HEK293 (cell line): ENCODE measurements at regions not wholly inside any gene's neighbourhood (a gene's known extent, or its start where the extent isn't known, plus 50 kb on each side); places are given as distances from the start of the nearest gene placed in this dataset.

ENCODE experiments used
- CTCF ChIA-PET: fragments of 350-600 bp; formaldehyde crosslinking; extraction: SDS; loops from one replicate; lab custom pipeline; 2021; ENCODE audit warnings: antibody characterized with exemption; lab: Yijun Ruan, JAX
- POLR2A ChIA-PET: fragments of 300-600 bp; formaldehyde crosslinking; extraction: SDS; loops from one replicate; lab custom pipeline; 2020; ENCODE audit warnings: antibody characterized with exemption, inconsistent platforms; lab: Yijun Ruan, JAX
- H3K27ac ChIP-seq: fragments of 200-500 bp; sonication (Bioruptor generic); 2 replicates; pipeline ENCODE4 v1.5.1; 2014; ENCODE audit warnings: low read depth, low read length, control low read depth, inconsistent platforms; ENCODE audit errors: extremely low read depth
- H3K36me3 ChIP-seq, 2 experiments: fragments of 200-500 bp in 1 of 2; sonication (Bioruptor generic) in 1 of 2; 1 replicate in 1 of 2; 2 replicates in 1 of 2; pipeline ENCODE4 v1.5.1; 2014 to 2017; ENCODE audit warnings: inconsistent platforms in 2 of 2, low read length in 2 of 2; ENCODE audit not compliant: control insufficient read depth in 2 of 2, insufficient read depth in 1 of 2
- H3K4me1 ChIP-seq: fragments of 200-500 bp; sonication (Bioruptor generic); 2 replicates; pipeline ENCODE4 v1.5.1; 2014; ENCODE audit warnings: mild to moderate bottlenecking, low read length, inconsistent platforms; ENCODE audit not compliant: control insufficient read depth, insufficient read depth
- H3K4me3 ChIP-seq: 2 replicates; pipeline ENCODE4 v1.5.1; 2011; ENCODE audit warnings: low read depth, mild to moderate bottlenecking, control low read depth, low read length, moderate library complexity
- H3K9me3 ChIP-seq: fragments of 200-500 bp; sonication (Bioruptor generic); 2 replicates; pipeline ENCODE4 v1.5.1; 2014; ENCODE audit warnings: low read depth, low read length, inconsistent platforms; ENCODE audit not compliant: control insufficient read depth, insufficient read depth
- GFI1B ChIP-seq: fragments of 450-650 bp; formaldehyde crosslinking; IDR thresholded peaks from 2 replicates; pipeline ENCODE4 v1.5.1; 2016; ENCODE audit warnings: missing biosample characterization, missing genetic modification characterization
- RBAK ChIP-seq: fragments of 450-650 bp; formaldehyde crosslinking; IDR thresholded peaks from 2 replicates; pipeline ENCODE4 v1.5.1; 2016; ENCODE audit warnings: missing biosample characterization, missing genetic modification characterization
- YY1 ChIP-seq: fragments of 450-650 bp; formaldehyde crosslinking; IDR thresholded peaks from 2 replicates; pipeline ENCODE4 v1.5.1; 2018; ENCODE audit warnings: missing biosample characterization, missing genetic modification characterization
- ZBTB8A ChIP-seq: fragments of 450-650 bp; formaldehyde crosslinking; IDR thresholded peaks from 2 replicates; pipeline ENCODE4 v1.5.1; 2016; ENCODE audit warnings: missing biosample characterization, missing genetic modification characterization
- ZFP41 ChIP-seq: fragments of 450-650 bp; formaldehyde crosslinking; IDR thresholded peaks from 2 replicates; pipeline ENCODE4 v1.5.1; 2016; ENCODE audit warnings: missing biosample characterization, missing genetic modification characterization, borderline replicate concordance
- ZFP69B ChIP-seq: fragments of 450-650 bp; formaldehyde crosslinking; IDR thresholded peaks from 2 replicates; pipeline ENCODE4 v1.5.1; 2016; ENCODE audit warnings: missing biosample characterization, missing genetic modification characterization
- ZNF175 ChIP-seq: fragments of 450-650 bp; formaldehyde crosslinking; IDR thresholded peaks from 2 replicates; pipeline ENCODE4 v1.5.1; 2016; ENCODE audit warnings: missing biosample characterization, missing genetic modification characterization
- ZNF184 ChIP-seq: fragments of 450-650 bp; IDR thresholded peaks from 2 replicates; pipeline ENCODE4 v1.5.1; 2018; ENCODE audit warnings: missing biosample characterization, mild to moderate bottlenecking, missing genetic modification characterization
- ZNF239 ChIP-seq: fragments of 450-650 bp; formaldehyde crosslinking; IDR thresholded peaks from 2 replicates; pipeline ENCODE4 v1.5.1; 2016; ENCODE audit warnings: missing biosample characterization, missing genetic modification characterization
- ZNF324 ChIP-seq: fragments of 450-650 bp; formaldehyde crosslinking; IDR thresholded peaks from 2 replicates; pipeline ENCODE4 v1.5.1; 2016; ENCODE audit warnings: missing biosample characterization, missing genetic modification characterization
- ZNF350 ChIP-seq: fragments of 450-650 bp; formaldehyde crosslinking; IDR thresholded peaks from 2 replicates; pipeline ENCODE4 v1.5.0; 2017; ENCODE audit warnings: missing biosample characterization, mild to moderate bottlenecking, missing genetic modification characterization
- ZNF354C ChIP-seq: fragments of 450-650 bp; formaldehyde crosslinking; IDR thresholded peaks from 2 replicates; pipeline ENCODE4 v1.5.1; 2016; ENCODE audit warnings: missing biosample characterization, missing genetic modification characterization, low read depth, borderline replicate concordance
- ZNF362 ChIP-seq: fragments of 450-650 bp; formaldehyde crosslinking; IDR thresholded peaks from 2 replicates; pipeline ENCODE4 v1.5.1; 2016; ENCODE audit warnings: missing biosample characterization, missing genetic modification characterization
- ZNF558 ChIP-seq: fragments of 450-650 bp; formaldehyde crosslinking; IDR thresholded peaks from 2 replicates; pipeline ENCODE4 v1.5.1; 2016; ENCODE audit warnings: missing biosample characterization, missing genetic modification characterization
- ZNF621 ChIP-seq: fragments of 450-650 bp; formaldehyde crosslinking; IDR thresholded peaks from 2 replicates; pipeline ENCODE4 v1.5.1; 2017; ENCODE audit warnings: missing biosample characterization, missing genetic modification characterization
- ZNF658 ChIP-seq: fragments of 450-650 bp; formaldehyde crosslinking; IDR thresholded peaks from 2 replicates; pipeline ENCODE4; 2016; ENCODE audit warnings: missing biosample characterization, missing genetic modification characterization
- ZNF707 ChIP-seq: fragments of 450-650 bp; formaldehyde crosslinking; IDR thresholded peaks from 2 replicates; pipeline ENCODE4 v1.5.1; 2016; ENCODE audit warnings: missing biosample characterization, missing genetic modification characterization
- ZNF747 ChIP-seq: fragments of 450-650 bp; formaldehyde crosslinking; IDR thresholded peaks from 2 replicates; pipeline ENCODE4 v1.5.1; 2016; ENCODE audit warnings: missing biosample characterization, missing genetic modification characterization
- ZNF791 ChIP-seq: fragments of 450-650 bp; formaldehyde crosslinking; IDR thresholded peaks from 2 replicates; pipeline ENCODE4 v1.5.1; 2016; ENCODE audit warnings: missing biosample characterization, missing genetic modification characterization
- TF ChIP-seq, protein P1 (sequence below): fragments of 450-650 bp; formaldehyde crosslinking; IDR thresholded peaks from 2 replicates; pipeline ENCODE4 v1.5.1; 2016; ENCODE audit warnings: missing biosample characterization, missing genetic modification characterization
- TF ChIP-seq, protein P2 (sequence below): fragments of 450-650 bp; formaldehyde crosslinking; IDR thresholded peaks from 2 replicates; pipeline ENCODE4 v1.5.1; 2016; ENCODE audit warnings: missing biosample characterization, missing genetic modification characterization
- TF ChIP-seq, protein P3 (sequence below): fragments of 450-650 bp; formaldehyde crosslinking; IDR thresholded peaks from 2 replicates; pipeline ENCODE4 v1.5.1; 2016; ENCODE audit warnings: missing biosample characterization, missing genetic modification characterization
- TF ChIP-seq, protein P4 (sequence below): fragments of 450-650 bp; formaldehyde crosslinking; IDR thresholded peaks from 2 replicates; pipeline ENCODE4 v1.5.1; 2016; ENCODE audit warnings: missing biosample characterization, missing genetic modification characterization
- TF ChIP-seq, protein P5 (sequence below): fragments of 450-650 bp; formaldehyde crosslinking; IDR thresholded peaks from 2 replicates; pipeline ENCODE4 v1.5.1; 2016; ENCODE audit warnings: missing biosample characterization, missing genetic modification characterization

- Histone ChIP-seq H3K4me1 (no peaks in the 10 kb centered on the region), H3K4me3 (no peak overlapping the region), H3K27ac (no peak overlapping the region), H3K36me3 (no peaks in the 10 kb centered on the region), H3K9me3 (no peaks in the 10 kb centered on the region)
- TF ChIP-seq ZNF747 (tag by site-specific recombination) (no peak), ZFP41 (no peak), YY1 (tag by site-specific recombination) (0 out of 2 replicates have a peak, but pooled peaks have one; percentile 18), ZNF324 (no peak), ZNF621 (tag by site-specific recombination) (no peak), ZNF175 (tag by site-specific recombination) (no peak), ZFP69B (no peak), ZNF362 (tag by site-specific recombination) (no peak)
- TF ChIP-seq, protein P1, sequence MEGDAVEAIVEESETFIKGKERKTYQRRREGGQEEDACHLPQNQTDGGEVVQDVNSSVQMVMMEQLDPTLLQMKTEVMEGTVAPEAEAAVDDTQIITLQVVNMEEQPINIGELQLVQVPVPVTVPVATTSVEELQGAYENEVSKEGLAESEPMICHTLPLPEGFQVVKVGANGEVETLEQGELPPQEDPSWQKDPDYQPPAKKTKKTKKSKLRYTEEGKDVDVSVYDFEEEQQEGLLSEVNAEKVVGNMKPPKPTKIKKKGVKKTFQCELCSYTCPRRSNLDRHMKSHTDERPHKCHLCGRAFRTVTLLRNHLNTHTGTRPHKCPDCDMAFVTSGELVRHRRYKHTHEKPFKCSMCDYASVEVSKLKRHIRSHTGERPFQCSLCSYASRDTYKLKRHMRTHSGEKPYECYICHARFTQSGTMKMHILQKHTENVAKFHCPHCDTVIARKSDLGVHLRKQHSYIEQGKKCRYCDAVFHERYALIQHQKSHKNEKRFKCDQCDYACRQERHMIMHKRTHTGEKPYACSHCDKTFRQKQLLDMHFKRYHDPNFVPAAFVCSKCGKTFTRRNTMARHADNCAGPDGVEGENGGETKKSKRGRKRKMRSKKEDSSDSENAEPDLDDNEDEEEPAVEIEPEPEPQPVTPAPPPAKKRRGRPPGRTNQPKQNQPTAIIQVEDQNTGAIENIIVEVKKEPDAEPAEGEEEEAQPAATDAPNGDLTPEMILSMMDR (tag by site-specific recombination), result peak; percentile 33; the same call in 1 of the 2 replicates
- TF ChIP-seq, protein P2, sequence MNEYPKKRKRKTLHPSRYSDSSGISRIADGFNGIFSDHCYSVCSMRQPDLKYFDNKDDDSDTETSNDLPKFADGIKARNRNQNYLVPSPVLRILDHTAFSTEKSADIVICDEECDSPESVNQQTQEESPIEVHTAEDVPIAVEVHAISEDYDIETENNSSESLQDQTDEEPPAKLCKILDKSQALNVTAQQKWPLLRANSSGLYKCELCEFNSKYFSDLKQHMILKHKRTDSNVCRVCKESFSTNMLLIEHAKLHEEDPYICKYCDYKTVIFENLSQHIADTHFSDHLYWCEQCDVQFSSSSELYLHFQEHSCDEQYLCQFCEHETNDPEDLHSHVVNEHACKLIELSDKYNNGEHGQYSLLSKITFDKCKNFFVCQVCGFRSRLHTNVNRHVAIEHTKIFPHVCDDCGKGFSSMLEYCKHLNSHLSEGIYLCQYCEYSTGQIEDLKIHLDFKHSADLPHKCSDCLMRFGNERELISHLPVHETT (tag by site-specific recombination), result no peak
- TF ChIP-seq, protein P3, sequence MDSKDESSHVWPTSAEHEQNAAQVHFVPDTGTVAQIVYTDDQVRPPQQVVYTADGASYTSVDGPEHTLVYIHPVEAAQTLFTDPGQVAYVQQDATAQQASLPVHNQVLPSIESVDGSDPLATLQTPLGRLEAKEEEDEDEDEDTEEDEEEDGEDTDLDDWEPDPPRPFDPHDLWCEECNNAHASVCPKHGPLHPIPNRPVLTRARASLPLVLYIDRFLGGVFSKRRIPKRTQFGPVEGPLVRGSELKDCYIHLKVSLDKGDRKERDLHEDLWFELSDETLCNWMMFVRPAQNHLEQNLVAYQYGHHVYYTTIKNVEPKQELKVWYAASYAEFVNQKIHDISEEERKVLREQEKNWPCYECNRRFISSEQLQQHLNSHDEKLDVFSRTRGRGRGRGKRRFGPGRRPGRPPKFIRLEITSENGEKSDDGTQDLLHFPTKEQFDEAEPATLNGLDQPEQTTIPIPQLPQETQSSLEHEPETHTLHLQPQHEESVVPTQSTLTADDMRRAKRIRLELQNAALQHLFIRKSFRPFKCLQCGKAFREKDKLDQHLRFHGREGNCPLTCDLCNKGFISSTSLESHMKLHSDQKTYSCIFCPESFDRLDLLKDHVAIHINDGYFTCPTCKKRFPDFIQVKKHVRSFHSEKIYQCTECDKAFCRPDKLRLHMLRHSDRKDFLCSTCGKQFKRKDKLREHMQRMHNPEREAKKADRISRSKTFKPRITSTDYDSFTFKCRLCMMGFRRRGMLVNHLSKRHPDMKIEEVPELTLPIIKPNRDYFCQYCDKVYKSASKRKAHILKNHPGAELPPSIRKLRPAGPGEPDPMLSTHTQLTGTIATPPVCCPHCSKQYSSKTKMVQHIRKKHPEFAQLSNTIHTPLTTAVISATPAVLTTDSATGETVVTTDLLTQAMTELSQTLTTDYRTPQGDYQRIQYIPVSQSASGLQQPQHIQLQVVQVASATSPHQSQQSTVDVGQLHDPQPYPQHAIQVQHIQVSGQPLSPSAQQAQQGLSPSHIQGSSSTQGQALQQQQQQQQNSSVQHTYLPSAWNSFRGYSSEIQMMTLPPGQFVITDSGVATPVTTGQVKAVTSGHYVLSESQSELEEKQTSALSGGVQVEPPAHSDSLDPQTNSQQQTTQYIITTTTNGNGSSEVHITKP (tag by site-specific recombination), result peak; percentile 82
- POLR2A ChIA-PET, result no interaction called here
- CTCF ChIA-PET, result interaction anchor here (0.6 to 1.9 kb wide), 11 partner anchors 8 to 579 kb away, joined by 3 to 8 read pairs (median 4); no protein-coding TSS in a partner anchor
These were observed 122.3 kb upstream of the BACE2 start for GRCh38 chr21:41045534-41046268.

- Histone ChIP-seq H3K36me3 (no peaks in the 10 kb centered on the region), H3K9me3 (no peaks in the 10 kb centered on the region), H3K27ac (no peak overlapping the region), H3K4me1 (no peaks in the 10 kb centered on the region), H3K4me3 (no peak overlapping the region)
- CTCF ChIA-PET, result interaction anchor here (0.5 to 0.8 kb wide), 2 partner anchors 8 to 23 kb away, joined by 3 to 4 read pairs; no protein-coding TSS in a partner anchor
- POLR2A ChIA-PET, result no interaction called here
- TF ChIP-seq RBAK (tag by site-specific recombination) (no peak), ZNF707 (no peak), ZNF558 (tag by site-specific recombination) (no peak), ZNF350 (tag by site-specific recombination) (no peak), GFI1B (tag by site-specific recombination) (no peak), ZNF658 (no peak), ZNF239 (tag by site-specific recombination) (no peak), ZNF184 (tag by site-specific recombination) (no peak), ZBTB8A (tag by site-specific recombination) (no peak), ZNF791 (tag by site-specific recombination) (no peak), ZNF354C (tag by site-specific recombination) (no peak)
- TF ChIP-seq, protein P4, sequence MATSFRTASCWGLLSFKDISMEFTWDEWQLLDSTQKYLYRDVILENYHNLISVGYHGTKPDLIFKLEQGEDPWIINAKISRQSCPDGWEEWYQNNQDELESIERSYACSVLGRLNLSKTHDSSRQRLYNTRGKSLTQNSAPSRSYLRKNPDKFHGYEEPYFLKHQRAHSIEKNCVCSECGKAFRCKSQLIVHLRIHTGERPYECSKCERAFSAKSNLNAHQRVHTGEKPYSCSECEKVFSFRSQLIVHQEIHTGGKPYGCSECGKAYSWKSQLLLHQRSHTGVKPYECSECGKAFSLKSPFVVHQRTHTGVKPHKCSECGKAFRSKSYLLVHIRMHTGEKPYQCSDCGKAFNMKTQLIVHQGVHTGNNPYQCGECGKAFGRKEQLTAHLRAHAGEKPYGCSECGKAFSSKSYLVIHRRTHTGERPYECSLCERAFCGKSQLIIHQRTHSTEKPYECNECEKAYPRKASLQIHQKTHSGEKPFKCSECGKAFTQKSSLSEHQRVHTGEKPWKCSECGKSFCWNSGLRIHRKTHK (tag by site-specific recombination), result no peak
- TF ChIP-seq, protein P5, sequence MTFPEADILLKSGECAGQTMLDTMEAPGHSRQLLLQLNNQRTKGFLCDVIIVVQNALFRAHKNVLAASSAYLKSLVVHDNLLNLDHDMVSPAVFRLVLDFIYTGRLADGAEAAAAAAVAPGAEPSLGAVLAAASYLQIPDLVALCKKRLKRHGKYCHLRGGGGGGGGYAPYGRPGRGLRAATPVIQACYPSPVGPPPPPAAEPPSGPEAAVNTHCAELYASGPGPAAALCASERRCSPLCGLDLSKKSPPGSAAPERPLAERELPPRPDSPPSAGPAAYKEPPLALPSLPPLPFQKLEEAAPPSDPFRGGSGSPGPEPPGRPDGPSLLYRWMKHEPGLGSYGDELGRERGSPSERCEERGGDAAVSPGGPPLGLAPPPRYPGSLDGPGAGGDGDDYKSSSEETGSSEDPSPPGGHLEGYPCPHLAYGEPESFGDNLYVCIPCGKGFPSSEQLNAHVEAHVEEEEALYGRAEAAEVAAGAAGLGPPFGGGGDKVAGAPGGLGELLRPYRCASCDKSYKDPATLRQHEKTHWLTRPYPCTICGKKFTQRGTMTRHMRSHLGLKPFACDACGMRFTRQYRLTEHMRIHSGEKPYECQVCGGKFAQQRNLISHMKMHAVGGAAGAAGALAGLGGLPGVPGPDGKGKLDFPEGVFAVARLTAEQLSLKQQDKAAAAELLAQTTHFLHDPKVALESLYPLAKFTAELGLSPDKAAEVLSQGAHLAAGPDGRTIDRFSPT, result no peak
These were observed 119.8 kb upstream of the BACE2 start for GRCh38 chr21:41048145-41048544.
